Gastroesophageal sphincter (tissue), 3 donors: ENCODE measurements at regions not wholly inside any gene's neighbourhood (a gene's known extent, or its start where the extent isn't known, plus 50 kb on each side); places are given as distances from the start of the nearest gene placed in this dataset.

Experiments used
- CTCF ChIP-seq, 4 experiments: fragments of 200-600 bp in 2 of 4; fragments of 450-650 bp in 2 of 4; sonication (generic) in 1 of 4; IDR thresholded peaks; one replicate each; pipeline ENCODE4 v1.5.1; 2017 to 2019; ENCODE audit warnings: antibody characterized with exemption in 4 of 4, mild to moderate bottlenecking in 2 of 4, moderate library complexity in 2 of 4
- EP300 ChIP-seq: sonication (generic); formaldehyde crosslinking; IDR thresholded peaks from one replicate; pipeline ENCODE4 v1.6.1; 2017; ENCODE audit warnings: antibody characterized with exemption, mild to moderate bottlenecking
- POLR2A ChIP-seq, 2 donors: fragments of 450-650 bp; IDR thresholded peaks; one replicate each; pipeline ENCODE4 v1.6.1; 2017; ENCODE audit warnings: antibody characterized with exemption in 2 of 2, mild to moderate bottlenecking in 2 of 2, moderate library complexity in 1 of 2

GRCh38 chr1:73359001-73359400 lies 839.0 kb downstream of the LRRIQ3 start:
- no peak for TF ChIP-seq CTCF (IDR thresholded peaks at IDR 0.05)
- TF ChIP-seq EP300 = no peak
- no peak for TF ChIP-seq POLR2A (IDR thresholded peaks at IDR 0.05)
